Chondrocyte (in vitro differentiated cells): ENCODE measurements at regions not wholly inside any gene's neighbourhood (a gene's known extent, or its start where the extent isn't known, plus 50 kb on each side); places are given as distances from the start of the nearest gene placed in this dataset.

Experiments used
- DNase-seq: peaks from one replicate; pipeline ENCODE4 v3.0.0; 2021; ENCODE audit warnings: mixed read lengths, low spot score
- H3K27ac Mint-ChIP-seq: one replicate; pipeline ENCODE4 v1.8.0; 2021; ENCODE audit warnings: mild to moderate bottlenecking, moderate library complexity, mixed read lengths; ENCODE audit not compliant: unreplicated experiment
- H3K27me3 Mint-ChIP-seq: 2 replicates; pipeline ENCODE4 v1.8.0; 2021; ENCODE audit warnings: low read depth, mixed read lengths
- H3K36me3 Mint-ChIP-seq: 2 replicates; pipeline ENCODE4 v1.8.0; 2021; ENCODE audit warnings: low read depth, mixed read lengths
- H3K4me1 Mint-ChIP-seq: 2 replicates; pipeline ENCODE4 v1.8.0; 2021; ENCODE audit warnings: low read depth, mild to moderate bottlenecking, mixed read lengths
- H3K4me3 Mint-ChIP-seq: one replicate; pipeline ENCODE4 v1.8.0; 2021; ENCODE audit warnings: mild to moderate bottlenecking, moderate library complexity, mixed read lengths; ENCODE audit not compliant: unreplicated experiment
- H3K9me3 Mint-ChIP-seq: 2 replicates; pipeline ENCODE4 v1.8.0; 2021; ENCODE audit warnings: low read depth, mixed read lengths
- TF ChIP-seq, protein P1 (sequence below): fragments of 200-600 bp; sonication (generic); IDR thresholded peaks from 2 replicates; pipeline ENCODE4 v1.5.0; 2021; ENCODE audit warnings: antibody characterized with exemption, mild to moderate bottlenecking, moderate library complexity

- Mint-ChIP-seq H3K9me3 (peaks cover 13% of the 10 kb centered on the region), H3K27ac (no peak overlapping the region), H3K36me3 (peaks cover 3% of the 10 kb centered on the region), H3K27me3 (no peaks in the 10 kb centered on the region), H3K4me3 (no peak overlapping the region), H3K4me1 (no peaks in the 10 kb centered on the region)
- no peak for DNase-seq
- TF ChIP-seq, protein P1, sequence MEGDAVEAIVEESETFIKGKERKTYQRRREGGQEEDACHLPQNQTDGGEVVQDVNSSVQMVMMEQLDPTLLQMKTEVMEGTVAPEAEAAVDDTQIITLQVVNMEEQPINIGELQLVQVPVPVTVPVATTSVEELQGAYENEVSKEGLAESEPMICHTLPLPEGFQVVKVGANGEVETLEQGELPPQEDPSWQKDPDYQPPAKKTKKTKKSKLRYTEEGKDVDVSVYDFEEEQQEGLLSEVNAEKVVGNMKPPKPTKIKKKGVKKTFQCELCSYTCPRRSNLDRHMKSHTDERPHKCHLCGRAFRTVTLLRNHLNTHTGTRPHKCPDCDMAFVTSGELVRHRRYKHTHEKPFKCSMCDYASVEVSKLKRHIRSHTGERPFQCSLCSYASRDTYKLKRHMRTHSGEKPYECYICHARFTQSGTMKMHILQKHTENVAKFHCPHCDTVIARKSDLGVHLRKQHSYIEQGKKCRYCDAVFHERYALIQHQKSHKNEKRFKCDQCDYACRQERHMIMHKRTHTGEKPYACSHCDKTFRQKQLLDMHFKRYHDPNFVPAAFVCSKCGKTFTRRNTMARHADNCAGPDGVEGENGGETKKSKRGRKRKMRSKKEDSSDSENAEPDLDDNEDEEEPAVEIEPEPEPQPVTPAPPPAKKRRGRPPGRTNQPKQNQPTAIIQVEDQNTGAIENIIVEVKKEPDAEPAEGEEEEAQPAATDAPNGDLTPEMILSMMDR: no peak
Measured at GRCh38 chr4:31294655-31295480, 574.7 kb downstream of the PCDH7 start.

GRCh38 chr4:31298737-31299136 lies 578.6 kb downstream of the PCDH7 start:
- H3K4me3 Mint-ChIP-seq: no peak overlapping the region
- H3K27me3 Mint-ChIP-seq: no peaks in the 10 kb centered on the region
- no peaks in the 10 kb centered on the region for H3K4me1 Mint-ChIP-seq
- no peak for DNase-seq
- no peak overlapping the region for H3K27ac Mint-ChIP-seq
- no peaks in the 10 kb centered on the region for H3K9me3 Mint-ChIP-seq
- TF ChIP-seq, protein P1: no peak
- H3K36me3 Mint-ChIP-seq: no peaks in the 10 kb centered on the region

GRCh38 chr4:31307029-31307428 lies 586.9 kb downstream of the PCDH7 start:
- no peak for DNase-seq
- no peaks in the 10 kb centered on the region for H3K27me3 Mint-ChIP-seq
- no peaks in the 10 kb centered on the region for H3K9me3 Mint-ChIP-seq
- H3K36me3 Mint-ChIP-seq: no peaks in the 10 kb centered on the region
- TF ChIP-seq, protein P1: no peak
- H3K4me3 Mint-ChIP-seq: no peak overlapping the region
- no peak overlapping the region for H3K27ac Mint-ChIP-seq
- H3K4me1 Mint-ChIP-seq: no peaks in the 10 kb centered on the region

DNA sequence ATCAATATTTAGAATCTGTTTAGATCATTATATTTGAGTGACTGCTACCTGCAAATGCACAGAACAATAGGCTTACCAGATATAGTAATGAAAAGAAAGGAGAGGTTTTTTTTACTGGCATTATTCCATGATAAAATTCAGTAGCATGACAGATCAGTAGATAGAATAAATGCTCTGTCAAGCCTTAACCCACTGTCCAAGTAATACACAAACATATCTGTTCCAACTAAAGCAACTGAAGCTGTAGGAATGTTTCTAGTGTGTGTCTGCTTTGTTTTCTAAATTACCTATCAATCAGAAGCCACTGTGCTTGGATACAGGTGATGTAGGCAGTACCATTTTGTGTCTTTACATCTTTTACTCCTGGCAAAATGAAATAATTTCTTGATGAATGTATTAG lies 604.6 kb downstream of the PCDH7 start:
- Mint-ChIP-seq H3K27me3 (no peaks in the 10 kb centered on the region), H3K27ac (no peak overlapping the region), H3K4me3 (no peak overlapping the region), H3K9me3 (peaks cover 6% of the 10 kb centered on the region), H3K4me1 (no peaks in the 10 kb centered on the region), H3K36me3 (no peaks in the 10 kb centered on the region)
- TF ChIP-seq, protein P1: no peak
- DNase-seq: no peak

DNA sequence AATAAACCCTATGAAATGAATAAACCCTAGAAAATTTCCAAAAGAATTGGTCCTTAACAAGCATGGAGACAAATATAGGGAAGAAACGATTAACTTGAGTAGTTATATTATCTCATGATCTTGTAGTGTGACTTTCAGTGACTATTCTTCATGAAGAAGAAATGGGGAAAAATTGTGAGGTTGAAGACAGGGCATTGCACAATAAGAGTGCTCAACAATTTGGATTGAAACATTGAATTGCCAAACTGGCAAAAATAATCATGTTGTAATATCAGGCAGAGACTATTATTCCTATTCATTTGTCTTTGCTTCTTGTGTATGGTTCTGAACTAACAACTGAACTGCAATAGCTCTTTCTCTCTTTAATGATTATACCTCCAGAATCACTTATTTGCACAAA lies 605.1 kb downstream of the PCDH7 start:
- H3K27me3 Mint-ChIP-seq: no peaks in the 10 kb centered on the region
- no peak for DNase-seq
- H3K36me3 Mint-ChIP-seq: no peaks in the 10 kb centered on the region
- no peak overlapping the region for H3K27ac Mint-ChIP-seq
- H3K4me1 Mint-ChIP-seq: no peaks in the 10 kb centered on the region
- peaks cover 6% of the 10 kb centered on the region for H3K9me3 Mint-ChIP-seq
- H3K4me3 Mint-ChIP-seq: no peak overlapping the region
- TF ChIP-seq, protein P1: no peak
